HEK293 (cell line): ENCODE measurements at regions not wholly inside any gene's neighbourhood (a gene's known extent, or its start where the extent isn't known, plus 50 kb on each side); places are given as distances from the start of the nearest gene placed in this dataset.

ENCODE experiments used
- ATF2 ChIP-seq: fragments of 450-650 bp; formaldehyde crosslinking; IDR thresholded peaks from 2 replicates; pipeline ENCODE4 v1.5.1; 2016; ENCODE audit warnings: missing biosample characterization, missing genetic modification characterization, low read depth
- CTCF ChIP-seq: fragments of 450-650 bp; formaldehyde crosslinking; IDR thresholded peaks from 2 replicates; pipeline ENCODE4 v1.5.1; 2016; ENCODE audit warnings: missing biosample characterization, missing genetic modification characterization
- REST ChIP-seq: fragments of 450-650 bp; formaldehyde crosslinking; IDR thresholded peaks from 2 replicates; pipeline ENCODE4 v1.5.1; 2016; ENCODE audit warnings: missing biosample characterization, missing genetic modification characterization
- SP2 ChIP-seq: fragments of 450-650 bp; formaldehyde crosslinking; IDR thresholded peaks from 2 replicates; pipeline ENCODE4 v1.5.1; 2016; ENCODE audit warnings: missing biosample characterization, missing genetic modification characterization
- ZEB2 ChIP-seq: fragments of 450-650 bp; formaldehyde crosslinking; IDR thresholded peaks from 2 replicates; pipeline ENCODE4 v1.5.1; 2016; ENCODE audit warnings: missing biosample characterization, missing genetic modification characterization
- ZNF175 ChIP-seq: fragments of 450-650 bp; formaldehyde crosslinking; IDR thresholded peaks from 2 replicates; pipeline ENCODE4 v1.5.1; 2016; ENCODE audit warnings: missing biosample characterization, missing genetic modification characterization
- ZNF202 ChIP-seq: fragments of 450-650 bp; formaldehyde crosslinking; IDR thresholded peaks from 2 replicates; pipeline ENCODE4 v1.5.1; 2016; ENCODE audit warnings: missing biosample characterization, missing genetic modification characterization, borderline replicate concordance
- ZNF416 ChIP-seq: fragments of 450-650 bp; formaldehyde crosslinking; IDR thresholded peaks from 2 replicates; pipeline ENCODE4 v1.5.1; 2016; ENCODE audit warnings: missing biosample characterization, missing genetic modification characterization
- ZNF830 ChIP-seq: fragments of 450-650 bp; IDR thresholded peaks from 2 replicates; pipeline ENCODE4 v1.5.0; 2018; ENCODE audit warnings: missing biosample characterization, missing genetic modification characterization, low read depth, mild to moderate bottlenecking, moderate library complexity

GRCh38 chr11:116580799-116581198 is 192.0 kb downstream of the BUD13 start:
- no peak for TF ChIP-seq REST
- TF ChIP-seq ZNF175 (tag by site-specific recombination), result no peak
- TF ChIP-seq ZNF830 (tag by site-specific recombination), result no peak
- no peak for TF ChIP-seq ATF2 (tag by site-specific recombination)
- no peak for TF ChIP-seq ZEB2 (tag by site-specific recombination)
- no peak for TF ChIP-seq ZNF202
- TF ChIP-seq CTCF (tag by site-specific recombination), result no peak
- no peak for TF ChIP-seq SP2 (tag by site-specific recombination)
- TF ChIP-seq ZNF416 (tag by site-specific recombination), result no peak
